ENCODE measurements at regions not wholly inside any gene's neighbourhood (a gene's known extent, or its start where the extent isn't known, plus 50 kb on each side); places are given as distances from the start of the nearest gene placed in this dataset.

DNA sequence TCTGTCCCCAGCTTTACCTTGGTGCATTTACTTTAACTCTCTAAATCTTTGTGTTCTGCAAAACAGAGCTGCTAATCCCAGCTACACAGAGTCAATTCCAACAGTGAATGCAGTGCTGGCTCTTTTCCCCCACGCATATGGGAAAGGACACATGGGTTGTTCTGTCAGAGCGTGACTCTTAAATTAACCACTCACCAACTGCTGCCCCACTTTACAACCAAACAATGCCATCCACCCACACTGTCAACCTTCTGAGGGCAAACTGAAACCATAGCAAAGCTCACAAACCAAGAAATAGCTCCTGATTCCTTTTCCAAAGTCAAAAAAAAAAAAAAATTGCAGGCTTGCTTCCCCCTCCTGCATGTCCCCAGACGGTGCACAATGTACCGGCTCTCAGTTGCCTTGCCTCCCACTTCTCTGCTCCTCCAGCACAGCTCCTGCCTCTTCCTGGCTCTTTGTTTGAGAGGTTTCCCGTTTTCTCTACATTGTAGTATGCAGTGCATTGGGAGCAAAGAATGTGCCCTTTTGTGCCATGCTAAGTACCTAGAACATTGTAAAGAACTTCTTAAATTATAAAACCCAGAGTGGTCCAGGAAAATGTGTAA lies 151.5 kb upstream of the DAPK1 start:
- H3K27me3 ChIP-seq (ENCODE audit: control insufficient read depth, insufficient read depth, low read length, poor library complexity, severe bottlenecking), result no peaks in the 10 kb centered on the region
- H3K9me3 ChIP-seq (ENCODE audit: control insufficient read depth, low read length), result no peaks in the 10 kb centered on the region
- peaks cover 6% of the 10 kb centered on the region for H3K4me1 ChIP-seq (ENCODE audit: control insufficient read depth, insufficient read depth, low read length)
- no peak overlapping the region for H3K4me3 ChIP-seq (ENCODE audit: insufficient read depth, low read depth, low read length)
- no peaks in the 10 kb centered on the region for H3K36me3 ChIP-seq (ENCODE audit: control insufficient read depth, insufficient read depth, low read length)
- H3K27ac ChIP-seq (ENCODE audit: insufficient read depth, low read depth, low read length, poor library complexity, severe bottlenecking), result no peak overlapping the region
- 35 to 38% methylated on average over 5 of the region's 5 CpGs for WGBS, 2 experiments

DNA sequence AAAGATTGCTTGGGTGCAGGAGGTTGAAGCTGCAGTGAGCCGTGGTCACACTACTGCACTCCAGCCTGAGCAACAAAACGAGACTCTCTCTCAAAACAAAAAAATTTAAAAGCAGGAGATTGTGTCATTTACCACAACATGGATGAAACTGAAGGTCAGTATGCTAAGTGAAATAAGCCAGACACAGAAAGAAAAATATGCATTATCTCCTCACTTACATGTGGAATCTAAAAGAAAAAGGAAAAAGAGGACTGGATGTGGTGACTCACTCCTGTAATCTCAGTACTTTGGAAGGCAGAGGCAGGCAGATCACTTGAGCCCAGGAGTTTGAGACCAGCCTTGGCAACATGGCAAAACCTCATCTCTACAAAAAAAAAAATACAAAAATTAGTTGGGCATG lies 146.8 kb upstream of the DAPK1 start:
- Histone ChIP-seq H3K9me3 (ENCODE audit: control insufficient read depth, low read length) (no peaks in the 10 kb centered on the region), H3K27ac (ENCODE audit: insufficient read depth, low read depth, low read length, poor library complexity, severe bottlenecking) (no peak overlapping the region), H3K4me3 (ENCODE audit: insufficient read depth, low read depth, low read length) (no peak overlapping the region), H3K36me3 (ENCODE audit: control insufficient read depth, insufficient read depth, low read length) (no peaks in the 10 kb centered on the region), H3K4me1 (ENCODE audit: control insufficient read depth, insufficient read depth, low read length) (peaks cover 6% of the 10 kb centered on the region), H3K27me3 (ENCODE audit: control insufficient read depth, insufficient read depth, low read length, poor library complexity, severe bottlenecking) (no peaks in the 10 kb centered on the region)
- WGBS, 2 experiments, result 84 to 94% methylated on average over 2 of the region's 2 CpGs

DNA sequence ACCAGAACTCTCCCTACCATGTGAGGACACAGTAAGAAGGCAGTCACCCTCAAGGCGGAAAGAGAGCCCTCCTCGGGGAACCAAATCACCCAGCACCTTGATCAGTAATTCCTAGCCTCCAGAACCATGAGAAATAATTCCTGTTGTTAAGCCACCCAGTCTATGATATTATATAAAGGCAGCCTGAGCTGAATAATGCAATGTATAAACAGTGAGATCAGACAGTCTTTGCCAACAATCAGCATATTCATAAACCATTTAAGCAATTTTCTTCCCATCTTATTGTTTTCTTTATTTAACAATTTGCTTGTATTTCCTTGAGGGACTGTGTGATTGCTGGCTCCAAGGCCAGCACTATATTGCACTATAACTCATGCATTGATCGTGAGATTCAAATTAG lies 144.4 kb upstream of the DAPK1 start:
- no peak overlapping the region for H3K27ac ChIP-seq (ENCODE audit: insufficient read depth, low read depth, low read length, poor library complexity, severe bottlenecking)
- no peaks in the 10 kb centered on the region for H3K4me1 ChIP-seq (ENCODE audit: control insufficient read depth, insufficient read depth, low read length)
- no peaks in the 10 kb centered on the region for H3K27me3 ChIP-seq (ENCODE audit: control insufficient read depth, insufficient read depth, low read length, poor library complexity, severe bottlenecking)
- no peak overlapping the region for H3K4me3 ChIP-seq (ENCODE audit: insufficient read depth, low read depth, low read length)
- H3K36me3 ChIP-seq (ENCODE audit: control insufficient read depth, insufficient read depth, low read length), result no peaks in the 10 kb centered on the region
- WGBS, 2 experiments, result 91 to 100% methylated on average over 2 to 3 of the region's 3 CpGs
- H3K9me3 ChIP-seq (ENCODE audit: control insufficient read depth, low read length), result no peaks in the 10 kb centered on the region

DNA sequence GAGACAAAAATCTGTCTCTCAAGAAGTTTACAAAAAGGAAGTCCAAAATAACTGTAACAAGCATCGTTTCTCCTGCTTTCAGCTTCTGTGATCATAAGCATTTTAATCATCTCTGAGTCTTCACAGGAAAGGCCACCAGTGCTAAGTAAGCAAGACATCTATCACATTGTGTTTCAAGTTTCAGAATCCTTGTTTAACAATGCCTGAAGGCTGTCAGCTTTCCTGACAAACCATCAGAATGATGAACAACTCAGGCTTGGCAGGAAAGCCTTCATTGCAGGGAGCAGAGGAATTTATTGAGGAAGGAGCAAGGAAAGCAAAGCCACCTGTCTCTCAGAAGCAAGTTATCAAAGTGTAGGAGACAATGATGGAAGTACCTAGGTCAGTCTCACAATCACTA lies 143.5 kb upstream of the DAPK1 start:
- no peaks in the 10 kb centered on the region for H3K9me3 ChIP-seq (ENCODE audit: control insufficient read depth, low read length)
- H3K4me3 ChIP-seq (ENCODE audit: insufficient read depth, low read depth, low read length), result no peak overlapping the region
- H3K27ac ChIP-seq (ENCODE audit: insufficient read depth, low read depth, low read length, poor library complexity, severe bottlenecking), result no peak overlapping the region
- no peaks in the 10 kb centered on the region for H3K36me3 ChIP-seq (ENCODE audit: control insufficient read depth, insufficient read depth, low read length)
- H3K27me3 ChIP-seq (ENCODE audit: control insufficient read depth, insufficient read depth, low read length, poor library complexity, severe bottlenecking), result no peaks in the 10 kb centered on the region
- WGBS, 2 experiments, result 69 to 73% methylated on average over 1 of the region's 1 CpG
- H3K4me1 ChIP-seq (ENCODE audit: control insufficient read depth, insufficient read depth, low read length), result no peaks in the 10 kb centered on the region

DNA sequence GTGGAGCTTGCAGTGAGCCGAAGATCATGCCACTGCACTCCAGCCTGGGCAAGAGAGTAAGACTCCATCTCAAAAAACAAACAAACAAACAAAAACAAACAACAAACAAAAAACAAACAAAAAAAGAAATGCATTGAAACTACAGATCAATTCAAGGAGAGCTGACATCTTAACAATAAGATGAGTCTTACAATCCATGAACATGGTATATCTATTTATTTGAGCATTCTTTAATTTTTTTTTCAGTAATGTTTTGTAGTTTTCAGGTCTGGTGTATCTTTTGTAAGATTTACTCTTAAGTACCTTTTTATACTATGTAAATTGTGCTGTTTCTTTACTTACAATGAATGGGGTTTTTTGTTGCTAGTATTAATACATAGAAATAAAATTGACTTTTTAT lies 140.1 kb upstream of the DAPK1 start:
- no peaks in the 10 kb centered on the region for H3K27me3 ChIP-seq (ENCODE audit: control insufficient read depth, insufficient read depth, low read length, poor library complexity, severe bottlenecking)
- no peak overlapping the region for H3K4me3 ChIP-seq (ENCODE audit: insufficient read depth, low read depth, low read length)
- H3K4me1 ChIP-seq (ENCODE audit: control insufficient read depth, insufficient read depth, low read length), result no peaks in the 10 kb centered on the region
- H3K9me3 ChIP-seq (ENCODE audit: control insufficient read depth, low read length), result no peaks in the 10 kb centered on the region
- no peak overlapping the region for H3K27ac ChIP-seq (ENCODE audit: insufficient read depth, low read depth, low read length, poor library complexity, severe bottlenecking)
- H3K36me3 ChIP-seq (ENCODE audit: control insufficient read depth, insufficient read depth, low read length), result no peaks in the 10 kb centered on the region
- WGBS, 2 experiments, result 89 to 100% methylated on average over 1 of the region's 1 CpG

DNA sequence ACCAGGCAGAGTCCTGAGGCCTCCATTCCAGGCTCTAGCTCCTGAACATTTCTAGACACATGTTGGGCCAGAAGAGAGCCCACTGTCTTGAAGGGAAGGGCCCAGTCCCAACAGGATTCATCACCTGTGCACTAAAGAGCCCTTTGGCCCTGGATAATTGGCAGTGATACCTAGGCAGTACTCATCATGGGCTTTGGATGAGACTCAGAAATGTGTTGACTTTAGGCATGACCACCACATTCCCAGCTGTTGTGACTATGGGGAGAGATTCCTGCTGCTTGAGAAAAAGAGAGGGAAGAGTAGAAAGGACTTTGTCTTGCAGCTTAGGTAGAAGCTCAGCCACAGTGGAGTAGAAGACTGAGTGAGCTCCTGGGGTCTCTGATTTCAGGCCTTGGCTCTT lies 138.4 kb upstream of the DAPK1 start:
- Histone ChIP-seq H3K36me3 (ENCODE audit: control insufficient read depth, insufficient read depth, low read length) (no peaks in the 10 kb centered on the region), H3K27me3 (ENCODE audit: control insufficient read depth, insufficient read depth, low read length, poor library complexity, severe bottlenecking) (no peaks in the 10 kb centered on the region), H3K4me3 (ENCODE audit: insufficient read depth, low read depth, low read length) (no peak overlapping the region), H3K4me1 (ENCODE audit: control insufficient read depth, insufficient read depth, low read length) (no peaks in the 10 kb centered on the region), H3K27ac (ENCODE audit: insufficient read depth, low read depth, low read length, poor library complexity, severe bottlenecking) (no peak overlapping the region), H3K9me3 (ENCODE audit: control insufficient read depth, low read length) (no peaks in the 10 kb centered on the region)

DNA sequence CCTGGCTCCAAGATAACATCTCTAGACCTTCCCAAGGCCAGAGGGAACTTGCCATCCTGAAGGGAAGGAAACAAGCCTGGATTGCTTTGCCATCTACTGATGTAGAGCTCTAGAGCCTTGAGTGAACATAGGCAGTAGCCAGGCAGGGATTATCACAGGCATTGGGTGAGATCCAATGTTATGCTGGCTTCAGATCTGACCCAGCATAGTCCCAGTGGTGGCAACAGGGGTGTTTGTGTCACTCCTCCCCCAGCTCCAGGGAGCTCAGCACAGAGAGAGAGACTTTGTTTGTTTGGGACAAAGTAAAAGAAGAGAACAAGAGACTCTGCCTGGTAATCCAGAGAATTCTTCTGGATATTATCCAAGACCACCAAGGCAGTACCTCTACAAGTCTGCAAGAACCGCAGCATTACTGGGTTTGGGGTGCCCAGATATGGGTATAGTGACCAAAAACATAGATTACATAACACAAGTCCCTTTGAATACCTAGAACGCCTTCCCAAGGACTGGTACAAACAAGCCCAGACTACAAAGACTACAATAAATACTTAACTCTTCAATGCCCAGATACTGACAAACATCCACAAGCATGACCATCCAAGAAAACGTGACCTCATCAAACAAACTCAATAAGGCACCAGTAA lies 137.6 kb upstream of the DAPK1 start:
- H3K9me3 ChIP-seq (ENCODE audit: control insufficient read depth, low read length), result no peaks in the 10 kb centered on the region
- H3K27ac ChIP-seq (ENCODE audit: insufficient read depth, low read depth, low read length, poor library complexity, severe bottlenecking), result no peak overlapping the region
- WGBS, 2 experiments, result 57 to 65% methylated on average over 3 of the region's 3 CpGs
- no peaks in the 10 kb centered on the region for H3K36me3 ChIP-seq (ENCODE audit: control insufficient read depth, insufficient read depth, low read length)
- no peaks in the 10 kb centered on the region for H3K4me1 ChIP-seq (ENCODE audit: control insufficient read depth, insufficient read depth, low read length)
- no peak overlapping the region for H3K4me3 ChIP-seq (ENCODE audit: insufficient read depth, low read depth, low read length)
- no peaks in the 10 kb centered on the region for H3K27me3 ChIP-seq (ENCODE audit: control insufficient read depth, insufficient read depth, low read length, poor library complexity, severe bottlenecking)

DNA sequence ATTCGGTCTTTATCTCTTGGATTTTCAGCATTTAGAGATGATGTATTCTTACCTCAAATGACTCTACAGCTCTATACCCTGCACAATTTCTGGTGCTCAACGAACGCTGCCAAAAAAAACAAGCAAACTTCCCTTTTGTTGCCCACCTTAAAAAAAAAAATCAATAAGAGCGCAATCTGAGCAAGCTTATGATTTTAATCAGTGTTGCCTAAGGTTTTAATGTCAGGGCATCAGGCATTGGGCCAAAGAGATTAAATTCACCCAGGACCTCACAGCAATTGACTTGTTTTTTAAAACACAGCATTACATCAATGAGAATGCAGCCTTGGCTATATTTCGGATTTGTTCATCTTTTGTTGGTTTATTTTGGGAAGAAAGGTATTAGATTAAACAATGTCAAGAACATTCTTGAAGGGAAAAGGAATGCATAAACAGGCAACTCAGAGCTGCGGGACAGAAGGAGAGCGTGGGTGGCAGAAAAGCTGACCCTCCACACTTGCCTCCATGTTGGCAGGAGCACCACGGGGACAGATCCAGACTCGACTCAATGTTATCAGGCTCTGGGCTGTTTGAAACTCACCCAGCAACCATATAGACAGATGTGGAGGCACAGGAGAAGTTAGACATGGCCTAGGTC lies 127.5 kb upstream of the DAPK1 start:
- Histone ChIP-seq H3K9me3 (ENCODE audit: control insufficient read depth, low read length) (no peaks in the 10 kb centered on the region), H3K27me3 (ENCODE audit: control insufficient read depth, insufficient read depth, low read length, poor library complexity, severe bottlenecking) (no peaks in the 10 kb centered on the region), H3K27ac (ENCODE audit: insufficient read depth, low read depth, low read length, poor library complexity, severe bottlenecking) (no peak overlapping the region), H3K36me3 (ENCODE audit: control insufficient read depth, insufficient read depth, low read length) (no peaks in the 10 kb centered on the region), H3K4me3 (ENCODE audit: insufficient read depth, low read depth, low read length) (no peak overlapping the region), H3K4me1 (ENCODE audit: control insufficient read depth, insufficient read depth, low read length) (no peaks in the 10 kb centered on the region)
- WGBS, 2 experiments, result 95% methylated on average over 9 of the region's 9 CpGs

DNA sequence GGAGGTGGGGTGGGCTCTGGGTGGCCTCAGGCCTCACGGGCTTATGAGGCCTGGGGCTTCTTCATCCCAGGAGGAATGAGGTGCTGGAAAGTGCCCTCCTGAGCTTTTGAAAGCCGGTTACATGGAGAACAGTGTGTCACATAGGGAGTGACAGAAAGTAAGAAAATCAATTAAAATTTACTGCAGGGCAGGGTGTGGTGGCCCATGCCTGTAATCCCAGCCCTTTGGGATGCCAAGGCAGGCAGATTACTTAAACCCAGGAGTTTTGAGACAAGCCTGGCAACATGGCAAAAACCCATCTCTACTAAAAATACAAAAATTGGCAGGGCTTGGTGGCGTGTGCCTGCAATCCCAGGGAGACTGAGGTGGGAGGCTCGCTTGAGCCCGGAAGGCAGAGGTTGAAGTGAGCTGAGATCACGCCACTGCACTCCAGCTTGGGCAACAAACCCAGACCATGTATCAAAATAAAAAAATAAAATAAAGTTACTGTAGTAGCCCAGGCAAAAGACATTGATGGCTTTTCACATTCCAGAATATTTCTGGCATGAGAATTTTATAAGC lies 125.8 kb upstream of the DAPK1 start:
- Histone ChIP-seq H3K27ac (ENCODE audit: insufficient read depth, low read depth, low read length, poor library complexity, severe bottlenecking) (no peak overlapping the region), H3K27me3 (ENCODE audit: control insufficient read depth, insufficient read depth, low read length, poor library complexity, severe bottlenecking) (no peaks in the 10 kb centered on the region), H3K36me3 (ENCODE audit: control insufficient read depth, insufficient read depth, low read length) (no peaks in the 10 kb centered on the region), H3K9me3 (ENCODE audit: control insufficient read depth, low read length) (no peaks in the 10 kb centered on the region), H3K4me1 (ENCODE audit: control insufficient read depth, insufficient read depth, low read length) (no peaks in the 10 kb centered on the region), H3K4me3 (ENCODE audit: insufficient read depth, low read depth, low read length) (no peak overlapping the region)
- 91 to 93% methylated on average over 6 of the region's 6 CpGs for WGBS, 2 experiments

DNA sequence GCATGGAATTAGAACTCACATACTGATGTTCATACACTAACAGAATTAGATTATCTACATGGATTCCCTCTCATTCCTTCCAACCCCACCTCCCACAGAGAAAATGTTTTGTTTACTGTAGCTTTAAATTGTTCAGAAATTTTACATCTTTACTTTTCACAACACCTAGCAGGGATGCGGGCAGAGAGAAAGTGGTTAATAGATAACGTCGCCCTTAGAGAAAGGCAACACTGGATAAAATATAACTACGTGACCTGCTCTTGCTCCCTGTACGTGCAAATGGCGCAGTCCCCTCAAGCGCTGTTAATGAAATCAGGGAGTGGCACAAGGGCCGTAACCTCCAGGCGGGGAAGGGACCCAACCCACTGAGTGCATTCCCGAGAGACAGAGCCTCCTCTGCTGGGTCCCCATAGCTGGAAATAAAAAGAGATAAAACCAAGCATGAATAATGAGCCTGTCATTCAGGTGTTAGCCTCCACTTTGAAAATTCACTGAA lies 125.3 kb upstream of the DAPK1 start:
- WGBS, 2 experiments, result 90 to 92% methylated on average over 10 of the region's 10 CpGs
- Histone ChIP-seq H3K9me3 (ENCODE audit: control insufficient read depth, low read length) (no peaks in the 10 kb centered on the region), H3K4me1 (ENCODE audit: control insufficient read depth, insufficient read depth, low read length) (no peaks in the 10 kb centered on the region), H3K4me3 (ENCODE audit: insufficient read depth, low read depth, low read length) (no peak overlapping the region), H3K27me3 (ENCODE audit: control insufficient read depth, insufficient read depth, low read length, poor library complexity, severe bottlenecking) (no peaks in the 10 kb centered on the region), H3K27ac (ENCODE audit: insufficient read depth, low read depth, low read length, poor library complexity, severe bottlenecking) (no peak overlapping the region), H3K36me3 (ENCODE audit: control insufficient read depth, insufficient read depth, low read length) (no peaks in the 10 kb centered on the region)

Measured in ectodermal cell (in vitro differentiated cells).